Colonic mucosa (tissue), 4 donors: ENCODE measurements at regions not wholly inside any gene's neighbourhood (a gene's known extent, or its start where the extent isn't known, plus 50 kb on each side); places are given as distances from the start of the nearest gene placed in this dataset.
"Not testable (repeated sequence)": the region's sequence is repeated elsewhere in the genome, so short reads cannot be mapped to it uniquely, and the experiment has no call there.

ENCODE experiments used
- DNase-seq: peaks from one replicate; pipeline ENCODE4 v3.0.0-alpha.2; 2020
- H3K27ac ChIP-seq: fragments of 200-600 bp; one replicate; pipeline ENCODE4 v1.8.0; 2021
- H3K27me3 ChIP-seq: fragments of 200-600 bp; one replicate; pipeline ENCODE4 v1.8.0; 2021
- H3K36me3 ChIP-seq: fragments of 200-600 bp; one replicate; pipeline ENCODE4 v1.8.0; 2021
- H3K4me1 ChIP-seq: fragments of 200-600 bp; one replicate; pipeline ENCODE4 v1.8.0; 2021; ENCODE audit warnings: mild to moderate bottlenecking
- H3K4me3 ChIP-seq: fragments of 200-600 bp; one replicate; pipeline ENCODE4 v1.8.0; 2021
- H3K9ac ChIP-seq, 2 donors: one replicate each; pipeline ENCODE4 v1.7.0; 2013; ENCODE audit warnings: control low read depth in 2 of 2, low read depth in 2 of 2, low read length in 2 of 2
- H3K9me3 ChIP-seq: fragments of 200-600 bp; one replicate; pipeline ENCODE4 v1.8.0; 2021
- intact Hi-C: fragments of 100-400 bp; cut with DNase I; formaldehyde crosslinking; loops from one replicate; pipeline ENCODE4 v1.14.1; 2022
- TF ChIP-seq, protein P1 (sequence below): fragments of 200-600 bp; IDR thresholded peaks from one replicate; pipeline ENCODE4 v1.8.0; 2022; ENCODE audit warnings: antibody characterized with exemption, mild to moderate bottlenecking
- donor health status: healthy.
- donor health status: DM: no; HTN: no; CAD: no.
- donor health status: DM: no; HTN: no; CAD: no.

DNA sequence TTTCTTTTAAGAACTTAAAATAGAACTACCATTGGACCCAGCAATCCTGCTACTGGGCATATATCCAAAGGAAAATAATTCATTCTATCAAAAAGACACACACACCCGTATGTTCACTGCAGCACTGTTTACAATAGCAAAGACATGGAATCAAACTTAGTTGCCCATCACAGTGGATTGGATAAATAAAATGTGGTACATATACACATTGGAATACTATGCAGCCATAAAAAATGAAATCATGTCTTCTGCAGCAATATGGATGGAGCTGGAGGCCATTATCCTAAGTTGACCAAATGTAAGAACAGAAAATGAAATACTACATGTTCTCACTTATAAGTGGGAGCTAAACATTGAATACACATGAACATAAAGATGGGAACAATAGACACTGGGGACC lies 585.3 kb upstream of the USP24 start:
- intact Hi-C loops: no loop called here
- Histone ChIP-seq H3K36me3 (no peaks in the 10 kb centered on the region), H3K27ac (no peak overlapping the region), H3K27me3 (no peaks in the 10 kb centered on the region), H3K9ac (no peak overlapping the region), H3K9me3 (no peaks in the 10 kb centered on the region), H3K4me3 (no peak overlapping the region), H3K4me1 (no peaks in the 10 kb centered on the region)
- no peak for DNase-seq
- TF ChIP-seq, protein P1, sequence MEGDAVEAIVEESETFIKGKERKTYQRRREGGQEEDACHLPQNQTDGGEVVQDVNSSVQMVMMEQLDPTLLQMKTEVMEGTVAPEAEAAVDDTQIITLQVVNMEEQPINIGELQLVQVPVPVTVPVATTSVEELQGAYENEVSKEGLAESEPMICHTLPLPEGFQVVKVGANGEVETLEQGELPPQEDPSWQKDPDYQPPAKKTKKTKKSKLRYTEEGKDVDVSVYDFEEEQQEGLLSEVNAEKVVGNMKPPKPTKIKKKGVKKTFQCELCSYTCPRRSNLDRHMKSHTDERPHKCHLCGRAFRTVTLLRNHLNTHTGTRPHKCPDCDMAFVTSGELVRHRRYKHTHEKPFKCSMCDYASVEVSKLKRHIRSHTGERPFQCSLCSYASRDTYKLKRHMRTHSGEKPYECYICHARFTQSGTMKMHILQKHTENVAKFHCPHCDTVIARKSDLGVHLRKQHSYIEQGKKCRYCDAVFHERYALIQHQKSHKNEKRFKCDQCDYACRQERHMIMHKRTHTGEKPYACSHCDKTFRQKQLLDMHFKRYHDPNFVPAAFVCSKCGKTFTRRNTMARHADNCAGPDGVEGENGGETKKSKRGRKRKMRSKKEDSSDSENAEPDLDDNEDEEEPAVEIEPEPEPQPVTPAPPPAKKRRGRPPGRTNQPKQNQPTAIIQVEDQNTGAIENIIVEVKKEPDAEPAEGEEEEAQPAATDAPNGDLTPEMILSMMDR: no peak

DNA sequence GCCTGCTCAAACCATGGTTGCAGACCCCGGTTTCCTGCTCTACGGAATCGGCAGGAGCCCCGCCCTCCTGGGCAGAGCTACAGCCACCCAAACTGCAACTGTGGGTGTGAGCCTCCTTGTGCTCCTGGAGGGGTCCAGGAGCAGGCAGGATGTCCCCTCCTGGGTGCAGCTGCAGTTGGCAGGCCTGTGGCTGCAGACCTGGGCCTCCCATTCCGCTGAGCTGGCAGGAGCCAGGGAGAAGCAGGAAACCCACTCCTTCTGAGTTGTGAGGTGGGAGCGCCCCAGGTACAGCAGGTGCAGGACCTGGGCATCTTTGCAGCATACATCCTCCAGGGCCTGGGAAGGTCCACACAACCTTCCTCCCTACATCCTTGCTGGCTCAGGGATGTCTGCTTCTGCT lies 578.7 kb upstream of the USP24 start:
- Histone ChIP-seq H3K27ac (no peak overlapping the region), H3K4me3 (no peak overlapping the region), H3K9me3 (no peaks in the 10 kb centered on the region), H3K4me1 (no peaks in the 10 kb centered on the region), H3K36me3 (no peaks in the 10 kb centered on the region), H3K27me3 (no peaks in the 10 kb centered on the region), H3K9ac (no peak overlapping the region)
- TF ChIP-seq, protein P1: no peak
- intact Hi-C loops: no loop called here
- no peak for DNase-seq

DNA sequence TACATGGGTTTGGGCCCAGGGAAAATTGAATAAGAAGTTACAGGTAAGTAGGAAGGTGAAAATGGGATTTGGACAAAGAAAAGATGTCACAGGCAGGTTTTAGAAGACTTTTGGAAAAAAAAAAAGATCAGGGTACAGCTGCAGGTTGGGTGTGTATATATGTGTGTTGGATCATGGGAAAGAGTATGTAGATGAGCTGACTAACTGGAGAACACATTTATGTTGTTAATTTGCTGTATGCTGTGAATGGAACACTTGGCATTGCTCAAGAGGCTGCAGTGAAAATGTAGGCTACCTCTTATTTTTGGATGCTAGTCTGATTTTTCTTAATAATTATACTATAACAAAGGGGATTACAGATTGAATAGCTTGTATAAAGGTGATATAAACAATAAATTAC lies 577.7 kb upstream of the USP24 start:
- intact Hi-C loops: no loop called here
- DNase-seq: no peak
- Histone ChIP-seq H3K4me3 (no peak overlapping the region), H3K27ac (no peak overlapping the region), H3K9ac (no peak overlapping the region), H3K27me3 (no peaks in the 10 kb centered on the region), H3K4me1 (no peaks in the 10 kb centered on the region), H3K36me3 (no peaks in the 10 kb centered on the region), H3K9me3 (no peaks in the 10 kb centered on the region)
- TF ChIP-seq, protein P1: no peak

DNA sequence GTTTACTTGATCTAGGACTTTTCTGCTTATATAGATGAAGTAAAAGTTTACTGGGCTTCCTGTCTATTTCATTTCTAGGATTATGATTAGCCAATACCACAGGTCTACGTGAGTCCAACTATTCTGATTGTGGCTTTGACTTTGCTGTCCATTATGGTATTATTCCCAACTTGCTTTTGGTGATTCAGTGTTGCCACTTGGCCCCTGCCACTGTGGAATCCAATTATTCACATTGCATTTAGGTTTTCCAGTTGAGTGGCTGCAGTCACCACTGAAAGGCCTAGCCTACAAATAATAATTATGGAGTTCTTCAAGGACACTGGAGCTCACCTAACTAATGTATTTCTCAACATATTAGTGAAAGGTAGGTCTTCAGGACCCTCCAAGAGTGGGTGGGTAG lies 574.3 kb upstream of the USP24 start:
- Histone ChIP-seq H3K27me3 (no peaks in the 10 kb centered on the region), H3K36me3 (no peaks in the 10 kb centered on the region), H3K4me3 (no peak overlapping the region), H3K9me3 (no peaks in the 10 kb centered on the region), H3K9ac (no peak overlapping the region), H3K27ac (no peak overlapping the region), H3K4me1 (no peaks in the 10 kb centered on the region)
- intact Hi-C loops: no loop called here
- TF ChIP-seq, protein P1: no peak
- DNase-seq: no peak

DNA sequence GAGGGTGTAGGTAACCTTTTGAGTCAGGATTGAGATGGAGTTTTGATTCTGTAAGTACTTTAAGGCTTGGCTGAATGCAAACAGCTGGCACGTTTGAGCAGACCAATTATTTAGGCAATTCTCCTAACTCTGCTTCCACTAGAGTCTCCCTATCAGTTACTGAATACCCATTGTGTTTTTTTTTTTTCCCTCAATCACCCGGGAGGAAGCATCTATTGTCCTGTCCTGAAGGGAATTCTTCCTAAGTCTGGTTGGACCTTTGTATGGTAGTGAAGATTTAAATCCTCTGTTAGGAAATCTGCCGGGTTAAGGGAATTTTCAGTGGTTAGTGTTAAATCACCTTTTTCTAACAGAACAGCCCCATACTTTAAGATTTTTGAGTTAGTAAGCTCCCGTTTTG lies 571.2 kb upstream of the USP24 start:
- no peaks in the 10 kb centered on the region for H3K9me3 ChIP-seq
- no peak for DNase-seq
- TF ChIP-seq, protein P1: no peak
- H3K36me3 ChIP-seq: no peaks in the 10 kb centered on the region
- no peak overlapping the region for H3K27ac ChIP-seq
- no peak overlapping the region for H3K9ac ChIP-seq
- no peak overlapping the region for H3K4me3 ChIP-seq
- H3K27me3 ChIP-seq: no peaks in the 10 kb centered on the region
- intact Hi-C loops: no loop called here
- no peaks in the 10 kb centered on the region for H3K4me1 ChIP-seq

DNA sequence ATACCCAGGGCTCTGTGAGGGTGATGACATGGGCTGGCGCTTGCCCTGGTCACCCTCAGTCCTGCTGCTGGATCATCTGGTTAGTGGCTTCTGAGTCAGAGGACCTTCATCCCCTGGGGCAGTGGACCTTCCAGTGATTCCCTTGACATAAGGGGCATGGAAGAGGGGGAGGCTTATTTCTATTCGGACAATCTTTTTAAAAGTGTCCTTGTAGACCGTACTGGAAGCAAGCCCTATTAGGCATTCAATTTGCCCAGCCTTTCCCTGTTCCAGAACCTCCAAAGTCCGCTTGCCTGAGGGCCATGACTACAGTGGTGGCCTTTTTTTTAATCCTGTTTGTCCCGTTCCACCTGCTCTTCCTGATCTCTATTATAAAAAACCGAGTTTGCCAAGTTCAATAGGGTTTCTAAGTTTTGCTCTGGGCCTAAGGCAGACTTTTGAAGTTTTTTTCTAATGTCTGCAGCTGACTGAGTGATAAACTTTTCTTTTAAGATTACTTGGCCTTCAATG lies 569.8 kb upstream of the USP24 start:
- intact Hi-C loops: not testable (repeated sequence)

More for the DNA sequence above, 569.8 kb upstream of the USP24 start:
- H3K27ac ChIP-seq, H3K36me3 ChIP-seq, H3K9ac ChIP-seq, DNase-seq, H3K4me3 ChIP-seq, H3K4me1 ChIP-seq, H3K9me3 ChIP-seq, H3K27me3 ChIP-seq: not testable (repeated sequence)
